ENCODE measurements at regions not wholly inside any gene's neighbourhood (a gene's known extent, or its start where the extent isn't known, plus 50 kb on each side); places are given as distances from the start of the nearest gene placed in this dataset.

- TF ChIP-seq YY1 (IDR thresholded peaks at IDR 0.05) (no peak), JUND (IDR thresholded peaks at IDR 0.05) (no peak)
- TF ChIP-seq, protein P1, sequence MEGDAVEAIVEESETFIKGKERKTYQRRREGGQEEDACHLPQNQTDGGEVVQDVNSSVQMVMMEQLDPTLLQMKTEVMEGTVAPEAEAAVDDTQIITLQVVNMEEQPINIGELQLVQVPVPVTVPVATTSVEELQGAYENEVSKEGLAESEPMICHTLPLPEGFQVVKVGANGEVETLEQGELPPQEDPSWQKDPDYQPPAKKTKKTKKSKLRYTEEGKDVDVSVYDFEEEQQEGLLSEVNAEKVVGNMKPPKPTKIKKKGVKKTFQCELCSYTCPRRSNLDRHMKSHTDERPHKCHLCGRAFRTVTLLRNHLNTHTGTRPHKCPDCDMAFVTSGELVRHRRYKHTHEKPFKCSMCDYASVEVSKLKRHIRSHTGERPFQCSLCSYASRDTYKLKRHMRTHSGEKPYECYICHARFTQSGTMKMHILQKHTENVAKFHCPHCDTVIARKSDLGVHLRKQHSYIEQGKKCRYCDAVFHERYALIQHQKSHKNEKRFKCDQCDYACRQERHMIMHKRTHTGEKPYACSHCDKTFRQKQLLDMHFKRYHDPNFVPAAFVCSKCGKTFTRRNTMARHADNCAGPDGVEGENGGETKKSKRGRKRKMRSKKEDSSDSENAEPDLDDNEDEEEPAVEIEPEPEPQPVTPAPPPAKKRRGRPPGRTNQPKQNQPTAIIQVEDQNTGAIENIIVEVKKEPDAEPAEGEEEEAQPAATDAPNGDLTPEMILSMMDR (IDR thresholded peaks at IDR 0.05; ENCODE audit: low read depth, low read length, missing input control) = no peak
Measured at GRCh38 chr17:71180801-71181385, 939.9 kb upstream of the SOX9 start.

All from liver (tissue), 3 donors.